ENCODE measurements at regions not wholly inside any gene's neighbourhood (a gene's known extent, or its start where the extent isn't known, plus 50 kb on each side); places are given as distances from the start of the nearest gene placed in this dataset.

- TF ChIP-seq CTCF (conservative IDR thresholded peaks at IDR 0.05; ENCODE audit: low read depth, low read length) (no peak), EZH2 (IDR thresholded peaks at IDR 0.05; ENCODE audit: low read length, unreplicated experiment) (no peak)
These were observed 126.0 kb upstream of the VRK1 start for GRCh38 chr14:96671218-96671617.

Measured in PC-3 (cell line).